ENCODE measurements at regions not wholly inside any gene's neighbourhood (a gene's known extent, or its start where the extent isn't known, plus 50 kb on each side); places are given as distances from the start of the nearest gene placed in this dataset.

DNA sequence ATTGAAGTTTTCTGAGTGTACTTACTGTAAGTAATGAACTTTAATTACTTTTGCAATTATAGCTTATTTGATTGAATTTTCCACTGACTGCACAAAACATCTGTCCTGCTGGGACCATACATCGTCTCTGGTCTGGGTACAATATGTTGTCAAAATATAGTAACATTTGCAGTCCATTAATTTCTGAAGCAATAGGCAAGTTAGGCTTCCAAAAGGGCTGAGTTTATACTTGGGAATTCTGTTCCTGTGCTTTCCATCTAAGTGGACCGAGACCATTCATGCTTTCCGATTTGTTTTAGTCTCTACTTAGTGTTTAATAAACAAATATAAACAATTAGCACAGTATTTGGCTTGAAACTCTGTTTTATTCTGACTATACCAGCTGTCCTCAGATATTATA lies 139.3 kb downstream of the RFPL4B start:
- no peak for TF ChIP-seq Cebpa-rat (IDR thresholded peaks at IDR 0.05)
- no peaks in the 10 kb centered on the region for H3K36me3 ChIP-seq
- no peaks in the 10 kb centered on the region for H4K20me1 ChIP-seq
- H3K4me2 ChIP-seq: peak overlapping the region in 7 of 11 experiments; percentile 2 to 54 (median 16); a peak in 7 of 22 replicates
- no peaks in the 10 kb centered on the region for H3K27me3 ChIP-seq
- peak overlapping the region in 1 of 11 experiments; percentile 17; a peak in 2 of 22 replicates for H3K27ac ChIP-seq
- H3K4me3 ChIP-seq: no peak overlapping the region
- peaks cover 7 to 44% (median 27%) of the 10 kb centered on the region in 10 experiments for H3K4me1 ChIP-seq
- H3K9ac ChIP-seq: no peak overlapping the region
- H3K9me3 ChIP-seq (replicated peaks in 1 of 11): peaks cover 0 to 11% (median 0%) of the 10 kb centered on the region in 11 experiments; a peak in 4 of 22 replicates

DNA sequence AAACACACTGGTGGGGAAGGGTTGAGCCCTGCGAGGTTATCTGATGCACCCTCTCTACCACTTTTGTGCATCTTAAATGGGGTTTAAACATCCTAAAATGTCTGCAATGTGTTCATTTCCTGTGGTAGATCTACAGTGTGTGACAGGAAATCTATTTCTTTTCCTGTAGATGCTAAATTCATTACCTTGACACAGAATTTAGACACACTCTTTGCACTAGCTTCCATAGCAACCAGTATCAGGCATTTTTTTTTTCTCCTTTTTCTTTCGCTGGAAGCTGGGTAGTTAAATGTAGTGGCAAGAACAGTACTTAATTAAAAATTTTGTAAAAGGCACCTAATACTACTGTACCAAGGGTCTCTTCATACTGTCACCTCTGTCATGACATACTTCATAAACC lies 141.1 kb downstream of the RFPL4B start:
- H3K9me3 ChIP-seq (replicated peaks in 1 of 11): peaks cover 0 to 11% (median 0%) of the 10 kb centered on the region in 11 experiments; a peak in 4 of 22 replicates
- no peaks in the 10 kb centered on the region for H3K36me3 ChIP-seq
- H3K4me3 ChIP-seq: no peak overlapping the region; a peak in 1 of 20 replicates
- H3K27me3 ChIP-seq: no peaks in the 10 kb centered on the region
- H3K9ac ChIP-seq: no peak overlapping the region
- H4K20me1 ChIP-seq: no peaks in the 10 kb centered on the region
- H3K27ac ChIP-seq: peak overlapping the region in 3 of 11 experiments; percentile 13 to 18 (median 14); a peak in 3 of 22 replicates
- peaks cover 7 to 44% (median 27%) of the 10 kb centered on the region in 10 experiments for H3K4me1 ChIP-seq
- peak overlapping the region in 10 of 11 experiments; percentile 14 to 81 (median 56); a peak in 18 of 22 replicates for H3K4me2 ChIP-seq
- TF ChIP-seq Cebpa-rat (IDR thresholded peaks at IDR 0.05): no peak

DNA sequence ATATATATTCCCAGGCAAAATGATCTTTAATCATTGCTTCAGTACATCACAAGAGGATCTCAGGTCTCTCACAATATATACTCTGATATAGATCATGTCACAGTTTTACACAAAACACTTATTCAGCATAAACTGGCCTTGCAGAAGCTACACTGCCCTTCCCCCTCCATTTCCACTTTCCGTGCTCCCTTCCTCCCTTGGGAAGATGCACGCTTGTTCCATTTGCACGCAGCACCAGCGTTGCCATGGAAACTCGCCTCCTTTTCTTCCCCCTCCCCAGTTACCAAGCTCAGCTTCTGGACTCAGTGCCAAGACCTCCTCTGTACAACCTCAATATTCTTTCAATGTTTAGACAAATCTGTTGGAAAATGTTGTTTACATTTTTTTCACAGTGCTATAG lies 154.6 kb downstream of the RFPL4B start:
- H3K27ac ChIP-seq: no peak overlapping the region
- peak overlapping the region; percentile 43 to 82 (median 72) for H3K4me2 ChIP-seq
- H4K20me1 ChIP-seq: no peaks in the 10 kb centered on the region
- no peak for TF ChIP-seq Cebpa-rat (IDR thresholded peaks at IDR 0.05)
- peaks cover 6 to 26% (median 15%) of the 10 kb centered on the region in 10 experiments for H3K4me1 ChIP-seq
- no peaks in the 10 kb centered on the region for H3K36me3 ChIP-seq
- no peak overlapping the region for H3K4me3 ChIP-seq
- H3K27me3 ChIP-seq: no peaks in the 10 kb centered on the region
- no peak overlapping the region for H3K9ac ChIP-seq
- no peaks in the 10 kb centered on the region; a peak in 1 of 22 replicates for H3K9me3 ChIP-seq (replicated peaks in 1 of 11)

DNA sequence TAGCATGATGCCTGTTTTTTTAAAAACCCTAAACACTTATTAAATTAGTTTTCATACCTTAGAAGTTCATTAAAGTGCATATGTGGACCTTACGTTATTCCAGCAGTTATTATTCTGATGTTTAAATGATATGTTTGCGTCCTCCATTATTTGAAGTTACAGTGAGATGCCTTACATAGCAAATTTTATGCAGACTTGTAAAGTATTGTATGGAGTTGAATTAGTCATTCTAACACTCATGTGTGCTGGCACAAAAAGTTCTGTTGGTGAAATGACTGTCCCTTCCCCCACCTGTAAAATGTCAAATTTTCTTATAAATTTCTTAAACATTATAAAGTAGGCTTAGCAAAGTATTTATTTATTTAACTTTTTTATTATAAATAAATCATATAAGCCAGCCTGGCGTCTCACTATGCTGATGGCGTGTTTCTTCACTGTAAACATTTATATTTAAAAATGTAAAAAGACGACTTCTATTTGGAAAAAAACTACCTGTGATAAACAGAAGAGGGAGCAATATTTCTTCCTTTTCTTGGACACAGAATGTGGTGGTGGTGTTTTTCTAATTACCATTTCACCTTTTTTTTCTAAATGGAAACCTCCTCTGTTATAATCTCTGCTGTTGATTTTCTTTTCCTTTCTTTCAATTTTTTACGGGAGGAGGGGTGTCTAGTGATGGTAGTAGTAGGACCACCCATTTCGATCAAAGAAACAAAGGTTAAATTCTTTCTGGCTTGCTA lies 155.4 kb downstream of the RFPL4B start:
- no peaks in the 10 kb centered on the region; a peak in 1 of 22 replicates for H3K9me3 ChIP-seq (replicated peaks in 1 of 11)
- peak overlapping the region in 6 of 11 experiments; percentile 61 to 82 (median 74); a peak in 10 of 22 replicates for H3K4me2 ChIP-seq
- peaks cover 6 to 26% (median 15%) of the 10 kb centered on the region in 10 experiments for H3K4me1 ChIP-seq
- no peaks in the 10 kb centered on the region for H3K36me3 ChIP-seq
- no peaks in the 10 kb centered on the region for H3K27me3 ChIP-seq
- H4K20me1 ChIP-seq: no peaks in the 10 kb centered on the region
- H3K4me3 ChIP-seq: no peak overlapping the region
- no peak for TF ChIP-seq Cebpa-rat (IDR thresholded peaks at IDR 0.05)
- no peak overlapping the region for H3K9ac ChIP-seq
- H3K27ac ChIP-seq: no peak overlapping the region

DNA sequence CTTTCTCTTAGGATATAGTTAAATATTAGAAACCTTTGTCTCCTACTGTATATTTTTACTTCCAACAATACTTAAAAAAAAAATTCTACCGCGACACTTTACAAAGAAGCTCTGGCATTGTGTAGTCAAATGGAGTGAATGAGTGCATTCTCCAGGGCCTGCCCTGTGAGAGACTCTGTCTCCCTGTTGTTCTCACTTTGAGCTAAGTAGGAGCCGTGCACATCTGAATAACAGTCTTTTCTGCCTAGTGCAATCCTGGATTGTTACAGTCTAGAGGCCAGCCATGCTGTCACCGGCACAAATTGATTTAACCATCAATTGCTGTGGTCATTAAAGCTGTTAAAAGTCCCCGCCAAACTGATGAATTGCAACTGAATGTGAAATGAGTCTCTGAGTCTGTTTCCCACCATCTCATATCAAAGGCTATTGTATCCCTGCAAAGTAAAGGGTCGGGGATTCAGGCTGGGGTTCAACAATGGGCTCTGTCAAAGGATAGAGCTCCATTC lies 156.0 kb downstream of the RFPL4B start:
- no peaks in the 10 kb centered on the region for H4K20me1 ChIP-seq
- no peak for TF ChIP-seq Cebpa-rat (IDR thresholded peaks at IDR 0.05)
- H3K4me2 ChIP-seq: no peak overlapping the region
- H3K27ac ChIP-seq: no peak overlapping the region
- no peaks in the 10 kb centered on the region for H3K36me3 ChIP-seq
- H3K4me3 ChIP-seq: no peak overlapping the region
- no peaks in the 10 kb centered on the region for H3K27me3 ChIP-seq
- H3K9me3 ChIP-seq (replicated peaks in 1 of 11): no peaks in the 10 kb centered on the region; a peak in 1 of 22 replicates
- H3K9ac ChIP-seq: no peak overlapping the region
- peaks cover 6 to 26% (median 15%) of the 10 kb centered on the region in 10 experiments for H3K4me1 ChIP-seq

DNA sequence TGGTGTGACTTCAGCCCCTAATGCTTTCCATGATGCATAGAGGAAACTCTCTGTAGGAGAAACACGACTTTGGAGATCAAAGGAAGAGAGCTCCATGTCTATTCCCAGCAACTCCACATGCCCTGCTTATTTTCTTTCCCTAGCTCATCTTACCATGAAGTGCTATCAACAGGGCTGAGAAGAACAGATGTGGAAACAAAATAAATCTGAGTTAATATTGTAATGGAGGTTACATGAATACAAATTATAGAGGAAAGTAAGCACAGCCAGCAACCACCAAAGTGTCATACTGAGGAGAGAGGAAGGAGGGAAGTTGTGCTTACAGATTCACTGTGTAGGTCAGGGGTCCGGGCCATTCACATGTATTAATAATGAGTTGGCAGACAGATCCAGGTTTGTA lies 157.5 kb downstream of the RFPL4B start:
- no peaks in the 10 kb centered on the region for H3K36me3 ChIP-seq
- H3K27me3 ChIP-seq: no peaks in the 10 kb centered on the region
- peaks cover 6 to 26% (median 15%) of the 10 kb centered on the region in 10 experiments for H3K4me1 ChIP-seq
- H3K9me3 ChIP-seq (replicated peaks in 1 of 11): peaks cover 0 to 3% (median 0%) of the 10 kb centered on the region in 11 experiments; a peak in 2 of 22 replicates
- H3K27ac ChIP-seq: no peak overlapping the region
- H3K4me2 ChIP-seq: no peak overlapping the region
- no peak overlapping the region for H3K4me3 ChIP-seq
- no peak for TF ChIP-seq Cebpa-rat (IDR thresholded peaks at IDR 0.05)
- H3K9ac ChIP-seq: no peak overlapping the region
- no peaks in the 10 kb centered on the region for H4K20me1 ChIP-seq

DNA sequence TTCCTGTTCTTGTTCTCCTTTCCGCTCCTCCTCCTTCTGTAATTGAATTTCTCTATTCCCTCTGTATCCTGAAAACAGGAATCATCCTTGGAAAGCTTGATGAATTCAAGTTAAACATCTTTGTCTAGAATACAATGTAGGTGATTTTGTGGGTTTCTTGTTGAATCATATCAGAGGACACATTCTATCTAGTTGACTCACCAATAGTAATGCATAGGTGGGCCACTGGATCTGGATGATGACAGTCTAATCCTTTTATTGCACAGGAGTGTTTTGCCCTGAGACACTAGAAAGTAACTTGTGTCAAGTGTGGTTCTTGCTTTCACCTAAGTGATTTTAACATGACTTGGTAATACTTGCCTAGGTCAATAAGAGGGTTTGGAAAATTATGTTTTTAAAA lies 164.3 kb downstream of the RFPL4B start:
- H3K9ac ChIP-seq: no peak overlapping the region
- H4K20me1 ChIP-seq: no peaks in the 10 kb centered on the region
- H3K27ac ChIP-seq: no peak overlapping the region
- H3K9me3 ChIP-seq (replicated peaks in 1 of 11): peaks cover 0 to 3% (median 0%) of the 10 kb centered on the region in 11 experiments; a peak in 1 of 22 replicates
- TF ChIP-seq Cebpa-rat (IDR thresholded peaks at IDR 0.05): no peak
- no peak overlapping the region for H3K4me3 ChIP-seq
- H3K36me3 ChIP-seq: no peaks in the 10 kb centered on the region
- H3K27me3 ChIP-seq: no peaks in the 10 kb centered on the region
- no peak overlapping the region for H3K4me2 ChIP-seq
- H3K4me1 ChIP-seq: no peaks in the 10 kb centered on the region

DNA sequence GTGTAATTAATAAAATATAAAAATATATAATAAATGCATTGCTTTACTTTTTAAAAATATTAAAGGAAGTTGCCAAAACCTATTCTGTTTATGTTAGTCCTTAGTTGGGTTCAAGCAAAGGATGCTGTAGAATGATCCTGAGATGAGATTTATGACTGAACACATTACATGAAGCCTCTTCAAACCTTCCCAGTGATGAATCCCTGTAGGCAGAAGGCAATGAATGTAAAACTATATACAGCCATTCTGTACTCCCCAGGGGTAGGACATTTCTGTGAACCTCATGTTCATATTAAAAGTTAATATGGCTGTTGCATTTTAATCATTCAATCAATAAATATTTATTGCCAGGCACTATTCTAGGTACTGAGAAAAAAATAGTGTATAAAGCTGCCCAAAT lies 166.0 kb downstream of the RFPL4B start:
- H3K27me3 ChIP-seq: no peaks in the 10 kb centered on the region
- H3K4me2 ChIP-seq: no peak overlapping the region
- H3K9me3 ChIP-seq (replicated peaks in 1 of 11): peaks cover 0 to 3% (median 0%) of the 10 kb centered on the region in 11 experiments; a peak in 1 of 22 replicates
- H3K4me1 ChIP-seq: no peaks in the 10 kb centered on the region
- no peak for TF ChIP-seq Cebpa-rat (IDR thresholded peaks at IDR 0.05)
- H3K27ac ChIP-seq: no peak overlapping the region
- H3K36me3 ChIP-seq: no peaks in the 10 kb centered on the region
- no peak overlapping the region for H3K4me3 ChIP-seq
- H3K9ac ChIP-seq: no peak overlapping the region
- H4K20me1 ChIP-seq: no peaks in the 10 kb centered on the region

DNA sequence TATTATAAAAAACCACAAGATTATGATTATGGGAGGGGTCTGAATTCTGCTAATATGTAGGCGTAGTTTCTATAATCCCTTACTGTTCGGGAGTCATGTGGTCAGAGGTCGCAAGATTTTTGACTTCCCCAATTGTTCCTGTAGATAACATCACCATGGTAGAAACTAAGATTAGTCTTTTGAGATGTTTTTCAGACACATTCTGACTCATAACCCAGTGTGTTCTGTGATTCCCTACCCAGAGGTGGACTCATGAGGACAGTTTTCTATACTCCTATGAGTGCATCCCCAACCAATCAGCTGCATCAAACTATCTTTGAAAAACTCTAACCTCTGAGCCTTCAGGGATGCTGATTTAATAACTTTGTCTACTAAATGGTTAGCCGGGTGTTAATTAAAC lies 175.5 kb downstream of the RFPL4B start:
- no peak for TF ChIP-seq Cebpa-rat (IDR thresholded peaks at IDR 0.05)
- no peak overlapping the region for H3K9ac ChIP-seq
- H3K4me2 ChIP-seq: no peak overlapping the region
- H3K4me1 ChIP-seq: no peaks in the 10 kb centered on the region
- H3K36me3 ChIP-seq: no peaks in the 10 kb centered on the region
- no peaks in the 10 kb centered on the region for H3K9me3 ChIP-seq (replicated peaks in 1 of 11)
- no peaks in the 10 kb centered on the region for H4K20me1 ChIP-seq
- no peak overlapping the region for H3K4me3 ChIP-seq
- no peaks in the 10 kb centered on the region for H3K27me3 ChIP-seq
- no peak overlapping the region for H3K27ac ChIP-seq

All from BLaER1 treated with 17β-estradiol and CSF1 and Interleukin-3, amounts not matched to agents 10 nM and 100 nM (cell line).